ENCODE measurements at regions not wholly inside any gene's neighbourhood (a gene's known extent, or its start where the extent isn't known, plus 50 kb on each side); places are given as distances from the start of the nearest gene placed in this dataset.

GRCh38 chr4:156238171-156238570 is 284.5 kb upstream of the CTSO start:
- DNase-seq (ENCODE audit: low read depth) = no peak

GRCh38 chr4:156237231-156237630 is 283.6 kb upstream of the CTSO start:
- no peak for DNase-seq (ENCODE audit: low read depth)

- DNase-seq (ENCODE audit: low read depth) = no peak
These were observed 276.5 kb upstream of the CTSO start for GRCh38 chr4:156230176-156230575.

GRCh38 chr4:156228676-156229075 is 275.0 kb upstream of the CTSO start:
- DNase-seq (ENCODE audit: low read depth) = no peak

- no peak for DNase-seq (ENCODE audit: low read depth)
These were observed 273.7 kb upstream of the CTSO start for GRCh38 chr4:156227321-156227720.

GRCh38 chr4:156223985-156224384 is 270.3 kb upstream of the CTSO start:
- no peak for DNase-seq (ENCODE audit: low read depth)

- no peak for DNase-seq (ENCODE audit: low read depth)
These were observed 263.6 kb upstream of the CTSO start for GRCh38 chr4:156217236-156217635.

- DNase-seq (ENCODE audit: low read depth) = no peak
These were observed 247.4 kb upstream of the CTSO start for GRCh38 chr4:156201050-156201449.

GRCh38 chr4:156198511-156198910 is 244.8 kb upstream of the CTSO start:
- DNase-seq (ENCODE audit: low read depth) = no peak

- no peak for DNase-seq (ENCODE audit: low read depth)
These were observed 243.6 kb upstream of the CTSO start for GRCh38 chr4:156197216-156197615.

GRCh38 chr4:156196722-156197121 is 243.1 kb upstream of the CTSO start:
- DNase-seq (ENCODE audit: low read depth) = no peak

- peak; percentile 5 for DNase-seq (ENCODE audit: low read depth)
These were observed 242.2 kb upstream of the CTSO start for GRCh38 chr4:156195914-156196313.

GRCh38 chr4:156194896-156195295 is 241.2 kb upstream of the CTSO start:
- DNase-seq (ENCODE audit: low read depth) = no peak

GRCh38 chr4:156193800-156194199 is 240.1 kb upstream of the CTSO start:
- no peak for DNase-seq (ENCODE audit: low read depth)

- DNase-seq (ENCODE audit: low read depth) = no peak
These were observed 239.4 kb upstream of the CTSO start for GRCh38 chr4:156193106-156193505.

GRCh38 chr4:156192033-156192432 is 238.4 kb upstream of the CTSO start:
- DNase-seq (ENCODE audit: low read depth) = no peak

GRCh38 chr4:156191044-156191781 is 237.5 kb upstream of the CTSO start:
- no peak for DNase-seq (ENCODE audit: low read depth)

- DNase-seq (ENCODE audit: low read depth) = no peak
These were observed 236.9 kb upstream of the CTSO start for GRCh38 chr4:156190615-156191014.

- no peak for DNase-seq (ENCODE audit: low read depth)
These were observed 234.9 kb upstream of the CTSO start for GRCh38 chr4:156188596-156188995.

GRCh38 chr4:156186111-156186510 is 232.4 kb upstream of the CTSO start:
- DNase-seq (ENCODE audit: low read depth) = no peak

- no peak for DNase-seq (ENCODE audit: low read depth)
These were observed 231.9 kb upstream of the CTSO start for GRCh38 chr4:156185514-156186055.

GRCh38 chr4:156182269-156182668 is 228.6 kb upstream of the CTSO start:
- no peak for DNase-seq (ENCODE audit: low read depth)

GRCh38 chr4:156177941-156178340 is 224.3 kb upstream of the CTSO start:
- DNase-seq (ENCODE audit: low read depth) = no peak

GRCh38 chr4:156176896-156177295 is 223.2 kb upstream of the CTSO start:
- no peak for DNase-seq (ENCODE audit: low read depth)
